Suprapubic skin (tissue), 3 donors: ENCODE measurements at regions not wholly inside any gene's neighbourhood (a gene's known extent, or its start where the extent isn't known, plus 50 kb on each side); places are given as distances from the start of the nearest gene placed in this dataset.

Experiments
- CTCF ChIP-seq, 2 donors: fragments of 200-600 bp in 1 of 2; fragments of 450-650 bp in 1 of 2; sonication (generic) in 1 of 2; IDR thresholded peaks; one replicate each; pipeline ENCODE4 v1.5.1; 2016 to 2019; ENCODE audit warnings: antibody characterized with exemption in 2 of 2, mild to moderate bottlenecking in 1 of 2, moderate library complexity in 1 of 2
- EP300 ChIP-seq: sonication (generic); formaldehyde crosslinking; IDR thresholded peaks from one replicate; pipeline ENCODE4 v1.6.1; 2017; ENCODE audit warnings: antibody characterized with exemption

- no peak for TF ChIP-seq CTCF (IDR thresholded peaks at IDR 0.05)
- no peak for TF ChIP-seq EP300
These were observed 152.4 kb downstream of the TEX29 start for GRCh38 chr13:111472559-111473460.
